H9 (cell line): ENCODE measurements at regions not wholly inside any gene's neighbourhood (a gene's known extent, or its start where the extent isn't known, plus 50 kb on each side); places are given as distances from the start of the nearest gene placed in this dataset.

Experiments
- DNase-seq: peaks from one replicate; pipeline ENCODE4 v3.0.0-alpha.2; 2017
- H2AFZ ChIP-seq: one replicate; pipeline ENCODE4 v1.6.1; 2013; ENCODE audit warnings: mild to moderate bottlenecking, low read length, control low read depth, moderate library complexity
- H2AK5ac ChIP-seq: 2 replicates; pipeline ENCODE4 v1.6.1; 2013; ENCODE audit warnings: low read length, control low read depth, mixed read lengths; ENCODE audit not compliant: insufficient read length
- H2BK120ac ChIP-seq: one replicate; pipeline ENCODE4 v1.6.1; 2013; ENCODE audit warnings: low read depth, mild to moderate bottlenecking, low read length, control low read depth, inconsistent platforms; ENCODE audit not compliant: poor library complexity, severe bottlenecking
- H2BK12ac ChIP-seq: 2 replicates; pipeline ENCODE4 v1.6.1; 2013; ENCODE audit warnings: low read length, control low read depth, mixed read lengths, low read depth; ENCODE audit not compliant: insufficient read length
- H2BK15ac ChIP-seq: 2 replicates; pipeline ENCODE4 v1.6.1; 2013; ENCODE audit warnings: low read depth, low read length, control low read depth
- H2BK20ac ChIP-seq: one replicate; pipeline ENCODE4 v1.6.1; 2013; ENCODE audit warnings: low read depth, mild to moderate bottlenecking, low read length, control low read depth, inconsistent platforms; ENCODE audit not compliant: poor library complexity, severe bottlenecking
- H2BK5ac ChIP-seq: 2 replicates; pipeline ENCODE4 v1.6.1; 2013; ENCODE audit warnings: low read length, control low read depth, mixed read lengths; ENCODE audit not compliant: insufficient read length
- H3K14ac ChIP-seq: 2 replicates; pipeline ENCODE4 v1.6.1; 2013; ENCODE audit warnings: low read length, control low read depth; ENCODE audit not compliant: insufficient read depth
- H3K18ac ChIP-seq: 2 replicates; pipeline ENCODE4 v1.6.1; 2013; ENCODE audit warnings: low read depth, mild to moderate bottlenecking, mixed read lengths, low read length, control low read depth; ENCODE audit not compliant: insufficient read length
- H3K23ac ChIP-seq: 2 replicates; pipeline ENCODE4 v1.6.1; 2013; ENCODE audit warnings: low read length, control low read depth, mixed read lengths, low read depth; ENCODE audit not compliant: insufficient read length
- H3K23me2 ChIP-seq: 2 replicates; pipeline ENCODE4 v1.6.1; 2013; ENCODE audit warnings: low read depth, mild to moderate bottlenecking, mixed read lengths, low read length, control low read depth; ENCODE audit not compliant: insufficient read length, poor library complexity, severe bottlenecking
- H3K27ac ChIP-seq: 2 replicates; pipeline ENCODE4 v1.5.1; 2013; ENCODE audit warnings: low read length, control low read depth, mixed read lengths, low read depth; ENCODE audit not compliant: insufficient read length
- H3K27me3 ChIP-seq: 2 replicates; pipeline ENCODE4 v1.6.1; 2013; ENCODE audit warnings: low read length, control low read depth, inconsistent platforms; ENCODE audit not compliant: insufficient read depth
- H3K4ac ChIP-seq: 2 replicates; pipeline ENCODE4 v1.6.1; 2013; ENCODE audit warnings: low read depth, mild to moderate bottlenecking, control low read depth, inconsistent platforms, low read length, moderate library complexity
- H3K4me1 ChIP-seq: 2 replicates; pipeline ENCODE4 v1.6.1; 2013; ENCODE audit warnings: low read length, control low read depth, inconsistent platforms; ENCODE audit not compliant: insufficient read depth
- H3K4me2 ChIP-seq: 2 replicates; pipeline ENCODE4 v1.6.1; 2013; ENCODE audit warnings: low read length, control low read depth, mixed read lengths; ENCODE audit not compliant: insufficient read length, insufficient read depth
- H3K56ac ChIP-seq: 2 replicates; pipeline ENCODE4 v1.6.1; 2013; ENCODE audit warnings: low read depth, mild to moderate bottlenecking, mixed read lengths, low read length, control low read depth; ENCODE audit not compliant: insufficient read length
- H3K79me1 ChIP-seq: 2 replicates; pipeline ENCODE4 v1.6.1; 2013; ENCODE audit warnings: low read depth, mild to moderate bottlenecking, moderate library complexity, low read length, control low read depth, inconsistent platforms; ENCODE audit not compliant: insufficient read depth, poor library complexity, severe bottlenecking
- H3K79me2 ChIP-seq: 2 replicates; pipeline ENCODE4 v1.6.1; 2013; ENCODE audit warnings: low read length, control low read depth, inconsistent platforms; ENCODE audit not compliant: insufficient read depth
- H3K9ac ChIP-seq: 2 replicates; pipeline ENCODE4 v1.6.1; 2013; ENCODE audit warnings: low read length, control low read depth, mixed read lengths; ENCODE audit not compliant: insufficient read length; ENCODE audit errors: extremely low read depth
- H3K9me3 ChIP-seq: one replicate; pipeline ENCODE4 v1.6.1; 2013; ENCODE audit warnings: low read depth, low read length, inconsistent platforms; ENCODE audit not compliant: control insufficient read depth
- H3T11ph ChIP-seq: one replicate; pipeline ENCODE4 v1.6.1; 2013; ENCODE audit warnings: mild to moderate bottlenecking, low read length, control low read depth, inconsistent platforms
- H4K20me1 ChIP-seq: one replicate; pipeline ENCODE4 v1.6.1; 2013; ENCODE audit not compliant: control insufficient read depth, insufficient read length, insufficient read depth
- H4K5ac ChIP-seq: 2 replicates; pipeline ENCODE4 v1.6.1; 2013; ENCODE audit warnings: low read depth, mild to moderate bottlenecking, mixed read lengths, low read length, control low read depth; ENCODE audit not compliant: insufficient read length
- H4K8ac ChIP-seq: replicated peaks from 2 replicates; pipeline ENCODE4 v1.6.1; 2013; ENCODE audit warnings: low read length, control low read depth, mixed read lengths, low read depth; ENCODE audit not compliant: insufficient read length
- H4K91ac ChIP-seq: 2 replicates; pipeline ENCODE4 v1.6.1; 2013; ENCODE audit warnings: low read depth, mild to moderate bottlenecking, moderate library complexity, mixed read lengths, low read length, control low read depth; ENCODE audit not compliant: insufficient read length
- H3K27ac Mint-ChIP-seq, 3 experiments: 2 replicates in 2 of 3; 3 replicates in 1 of 3; pipeline ENCODE4 v1.8.0; 2020 to 2021; ENCODE audit warnings: mixed read lengths in 3 of 3, mild to moderate bottlenecking in 1 of 3, moderate library complexity in 1 of 3
- H3K27me3 Mint-ChIP-seq: 2 replicates; pipeline ENCODE4 v1.8.0; 2021; ENCODE audit warnings: low read depth, mild to moderate bottlenecking, moderate library complexity, mixed read lengths
- H3K36me3 Mint-ChIP-seq, 3 experiments: 2 replicates in 2 of 3; 3 replicates in 1 of 3; pipeline ENCODE4 v1.8.0; 2020 to 2021; ENCODE audit warnings: low read depth in 3 of 3, mixed read lengths in 3 of 3; ENCODE audit not compliant: insufficient read depth in 1 of 3
- H3K4me1 Mint-ChIP-seq, 2 experiments: 2 replicates each; pipeline ENCODE4 v1.8.0; 2020; ENCODE audit warnings: mixed read lengths in 2 of 2
- H3K4me3 Mint-ChIP-seq, 2 experiments: 2 replicates in 1 of 2; 3 replicates in 1 of 2; pipeline ENCODE4 v1.8.0; 2020 to 2021; ENCODE audit warnings: mild to moderate bottlenecking in 2 of 2, mixed read lengths in 2 of 2, moderate library complexity in 1 of 2
- H3K9me3 Mint-ChIP-seq, 2 experiments: 2 replicates in 1 of 2; 3 replicates in 1 of 2; pipeline ENCODE4 v1.8.0; 2020; ENCODE audit warnings: mild to moderate bottlenecking in 2 of 2, mixed read lengths in 2 of 2, moderate library complexity in 1 of 2
- WGBS: extraction: QIAGEN DNeasy Blood & Tissue Kit; methylation state at CpG from one replicate; pipeline ENCODE4 v1.1.7; 2013; ENCODE audit warnings: missing lambda C conversion rate, low lambda C conversion rate, mixed read lengths; ENCODE audit not compliant: insufficient read length; ENCODE audit errors: extremely low coverage; 5-methylcytosine and 5-hydroxymethylcytosine counted together
- TF ChIP-seq, protein P1 (sequence below): fragments of 200-600 bp; sonication (generic); conservative IDR thresholded peaks from 3 replicates; pipeline ENCODE4 v1.8.0; 2021; ENCODE audit warnings: antibody characterized with exemption, mild to moderate bottlenecking

- Histone ChIP-seq H3K4me1 (no peaks in the 10 kb centered on the region), H3K79me2 (no peaks in the 10 kb centered on the region), H4K8ac (no peak overlapping the region), H3K27ac (no peak overlapping the region), H2BK15ac (no peak overlapping the region), H3K9ac (no peak overlapping the region), H3K4ac (no peak overlapping the region), H4K5ac (no peak overlapping the region), H2BK20ac (no peak overlapping the region), H3K27me3 (no peaks in the 10 kb centered on the region), H3K79me1 (no peaks in the 10 kb centered on the region), H2BK120ac (no peak overlapping the region), H3K23me2 (no peaks in the 10 kb centered on the region), H4K91ac (no peak overlapping the region), H3K14ac (no peak overlapping the region), H3K18ac (no peak overlapping the region), H2BK5ac (no peak overlapping the region), H3K23ac (no peak overlapping the region), H3K4me2 (no peak overlapping the region), H3K9me3 (no peaks in the 10 kb centered on the region), H4K20me1 (no peaks in the 10 kb centered on the region), H3T11ph (no peak overlapping the region), H3K56ac (no peak overlapping the region), H2BK12ac (no peak overlapping the region), H2AFZ (no peak overlapping the region), H2AK5ac (no peak overlapping the region)
- Mint-ChIP-seq H3K27ac (no peak overlapping the region), H3K9me3 (peaks cover 3 to 13% of the 10 kb centered on the region in 2 experiments), H3K36me3 (peaks cover 2 to 7% (median 3%) of the 10 kb centered on the region in 3 experiments; a peak in 5 of 7 replicates), H3K27me3 (no peaks in the 10 kb centered on the region), H3K4me3 (no peak overlapping the region), H3K4me1 (no peaks in the 10 kb centered on the region)
- TF ChIP-seq, protein P1, sequence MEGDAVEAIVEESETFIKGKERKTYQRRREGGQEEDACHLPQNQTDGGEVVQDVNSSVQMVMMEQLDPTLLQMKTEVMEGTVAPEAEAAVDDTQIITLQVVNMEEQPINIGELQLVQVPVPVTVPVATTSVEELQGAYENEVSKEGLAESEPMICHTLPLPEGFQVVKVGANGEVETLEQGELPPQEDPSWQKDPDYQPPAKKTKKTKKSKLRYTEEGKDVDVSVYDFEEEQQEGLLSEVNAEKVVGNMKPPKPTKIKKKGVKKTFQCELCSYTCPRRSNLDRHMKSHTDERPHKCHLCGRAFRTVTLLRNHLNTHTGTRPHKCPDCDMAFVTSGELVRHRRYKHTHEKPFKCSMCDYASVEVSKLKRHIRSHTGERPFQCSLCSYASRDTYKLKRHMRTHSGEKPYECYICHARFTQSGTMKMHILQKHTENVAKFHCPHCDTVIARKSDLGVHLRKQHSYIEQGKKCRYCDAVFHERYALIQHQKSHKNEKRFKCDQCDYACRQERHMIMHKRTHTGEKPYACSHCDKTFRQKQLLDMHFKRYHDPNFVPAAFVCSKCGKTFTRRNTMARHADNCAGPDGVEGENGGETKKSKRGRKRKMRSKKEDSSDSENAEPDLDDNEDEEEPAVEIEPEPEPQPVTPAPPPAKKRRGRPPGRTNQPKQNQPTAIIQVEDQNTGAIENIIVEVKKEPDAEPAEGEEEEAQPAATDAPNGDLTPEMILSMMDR = no peak
- no peak for DNase-seq
- no CpG with 5 or more reads among the region's 2 CpGs for WGBS
Observed at GRCh38 chr3:89923921-89924610, 816.6 kb downstream of the EPHA3 start.
